ENCODE measurements at regions not wholly inside any gene's neighbourhood (a gene's known extent, or its start where the extent isn't known, plus 50 kb on each side); places are given as distances from the start of the nearest gene placed in this dataset.

GRCh38 chr11:119977881-119978280, 160.0 kb downstream of the TRIM29 start:
- Histone ChIP-seq H2BK20ac (ENCODE audit: low read depth, low read length, poor library complexity, severe bottlenecking) (no peak overlapping the region), H2BK120ac (ENCODE audit: low read depth, low read length, poor library complexity, severe bottlenecking) (no peak overlapping the region), H4K20me1 (ENCODE audit: control insufficient read depth, insufficient read depth, insufficient read length) (no peaks in the 10 kb centered on the region), H2BK12ac (ENCODE audit: insufficient read length, low read depth, low read length) (no peak overlapping the region), H4K8ac (replicated peaks; ENCODE audit: insufficient read length, low read depth, low read length) (no peak overlapping the region), H3T11ph (ENCODE audit: low read length) (no peak overlapping the region), H2BK15ac (ENCODE audit: low read depth, low read length) (no peak overlapping the region), H2BK5ac (ENCODE audit: insufficient read length, low read length) (no peak overlapping the region), H3K9me3 (ENCODE audit: control insufficient read depth, low read depth, low read length) (no peaks in the 10 kb centered on the region), H3K4me1 (ENCODE audit: insufficient read depth, low read length) (no peaks in the 10 kb centered on the region; the same call in 1 of the 2 replicates), H3K23ac (ENCODE audit: insufficient read length, low read depth, low read length) (no peak overlapping the region), H3K14ac (ENCODE audit: insufficient read depth, low read length) (no peak overlapping the region), H2AK5ac (ENCODE audit: insufficient read length, low read length) (no peak overlapping the region), H3K4me2 (ENCODE audit: insufficient read depth, insufficient read length, low read length) (no peak overlapping the region), H3K79me2 (ENCODE audit: insufficient read depth, low read length) (no peaks in the 10 kb centered on the region), H3K4ac (ENCODE audit: low read depth, low read length) (no peak overlapping the region), H3K23me2 (ENCODE audit: insufficient read length, low read depth, low read length, poor library complexity, severe bottlenecking) (no peaks in the 10 kb centered on the region), H2AFZ (ENCODE audit: low read length) (no peak overlapping the region), H3K56ac (ENCODE audit: insufficient read length, low read depth, low read length) (no peak overlapping the region), H3K27me3 (ENCODE audit: insufficient read depth, low read length) (no peaks in the 10 kb centered on the region), H3K18ac (ENCODE audit: insufficient read length, low read depth, low read length) (no peak overlapping the region), H3K79me1 (ENCODE audit: insufficient read depth, low read depth, low read length, poor library complexity, severe bottlenecking) (no peaks in the 10 kb centered on the region), H3K27ac (ENCODE audit: insufficient read length, low read depth, low read length) (no peak overlapping the region), H3K9ac (ENCODE audit: extremely low read depth, insufficient read length, low read length) (no peak overlapping the region), H4K5ac (ENCODE audit: insufficient read length, low read depth, low read length) (no peak overlapping the region), H4K91ac (ENCODE audit: insufficient read length, low read depth, low read length) (no peak overlapping the region)
- peaks cover 0 to 2% of the 10 kb centered on the region in 2 experiments; a peak in 1 of 5 replicates for H3K9me3 Mint-ChIP-seq
- H3K4me1 Mint-ChIP-seq: peaks cover 26 to 33% of the 10 kb centered on the region in 2 experiments
- no peak overlapping the region for H3K27ac Mint-ChIP-seq
- TF ChIP-seq CTCF (conservative IDR thresholded peaks at IDR 0.05): no peak
- no CpG with 5 or more reads among the region's 12 CpGs for WGBS (ENCODE audit: extremely low coverage, insufficient read length, low lambda C conversion rate)
- H3K36me3 Mint-ChIP-seq (ENCODE audit: insufficient read depth in 1 of 3, low read depth in 3 of 3): 0 out of 7 replicates have a peak, but pooled peaks cover 0 to 3% (median 0%) of the 10 kb centered on the region in 3 experiments
- H3K4me3 Mint-ChIP-seq: no peak overlapping the region
- DNase-seq: no peak
- peaks cover 78% of the 10 kb centered on the region for H3K27me3 Mint-ChIP-seq (ENCODE audit: low read depth)
